ENCODE measurements at regions not wholly inside any gene's neighbourhood (a gene's known extent, or its start where the extent isn't known, plus 50 kb on each side); places are given as distances from the start of the nearest gene placed in this dataset.

GRCh38 chr3:25906132-25906906 is 116.4 kb downstream of the OXSM start:
- no peaks in the 10 kb centered on the region for H3K4me1 ChIP-seq (ENCODE audit: insufficient read depth, low read length)
- WGBS (ENCODE audit: low lambda C conversion rate): under 1% methylated on average over 4 of the region's 4 CpGs
- no peak overlapping the region for H3K9ac ChIP-seq (ENCODE audit: insufficient read depth, low read depth, low read length)
- H2AFZ ChIP-seq (ENCODE audit: low read length): no peak overlapping the region
- intact Hi-C loops (cut with micrococcal nuclease; ENCODE audit: unreplicated experiment): no loop called here
- ChIA-PET CTCF (ENCODE audit: low intra/inter-chr PET ratio, low total read pairs) (no interaction called here), POLR2A (no interaction called here)
- in situ Hi-C loops (cut with HindIII; ENCODE audit: extremely low pct_ligation_motif_present, low pct_unique_long_range_greater_than_20kb): no loop called here
- FAIRE-seq (no peak), ATAC-seq (no peak), DNase-seq (ENCODE audit: low spot score) (no peak)
- no peaks in the 10 kb centered on the region for H3K9me3 ChIP-seq (ENCODE audit: low read length)
- TF ChIP-seq MAFK (conservative IDR thresholded peaks at IDR 0.05 in 1 of 2, IDR thresholded peaks at IDR 0.05 in 1 of 2; ENCODE audit: low read length in 2 of 2) (peak; percentile 83 to 92), ZSCAN31 (CRISPR knock-in tag; IDR thresholded peaks at IDR 0.05; ENCODE audit: low read depth) (no peak), ZBTB42 (CRISPR knock-in tag; IDR thresholded peaks at IDR 0.05) (no peak), MAFF (IDR thresholded peaks at IDR 0.05; ENCODE audit: low read depth, low read length) (peak; percentile 89)
- no peaks in the 10 kb centered on the region for H3K79me2 ChIP-seq (ENCODE audit: insufficient read depth, low read length)
- H3K4me3 ChIP-seq (replicated peaks in 1 of 3; ENCODE audit: insufficient read depth in 1 of 3, low read depth in 2 of 3, low read length in 3 of 3): no peak overlapping the region
- no peaks in the 10 kb centered on the region for H3K36me3 ChIP-seq (replicated peaks in 1 of 2; ENCODE audit: control insufficient read depth in 1 of 2, insufficient read depth in 2 of 2, low read length in 2 of 2)
- BruUV-seq (replicated peaks): no TSS peak
- no peaks in the 10 kb centered on the region for H3K27me3 ChIP-seq (ENCODE audit: control insufficient read depth in 1 of 2, insufficient read depth in 2 of 2, low read length in 2 of 2)
- H3K27ac ChIP-seq (ENCODE audit: extremely low read length, insufficient read depth, low read length): no peak overlapping the region
- no peak overlapping the region for H3K4me2 ChIP-seq (ENCODE audit: low read depth, low read length)
- no peaks in the 10 kb centered on the region for H4K20me1 ChIP-seq (ENCODE audit: insufficient read depth, low read length)

DNA sequence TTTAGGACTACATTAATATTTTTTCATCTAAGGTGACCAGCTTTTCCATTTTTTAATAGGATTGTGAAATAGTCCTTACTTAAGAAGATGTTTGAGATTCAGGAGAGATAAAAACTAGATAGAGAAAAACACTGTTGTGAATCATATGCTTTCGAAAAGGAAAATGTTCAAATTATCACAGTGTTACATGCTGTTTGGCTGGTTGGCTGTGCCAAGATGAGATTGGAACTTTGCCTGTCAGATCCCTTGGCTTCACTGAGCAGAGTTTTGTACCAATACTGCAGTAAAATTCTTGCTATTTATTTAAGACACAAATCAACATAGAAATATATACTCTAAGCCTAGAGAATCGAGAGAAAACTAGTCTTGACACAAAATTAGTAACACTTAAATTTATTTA is 117.2 kb downstream of the OXSM start:
- no TSS peak for BruUV-seq (replicated peaks)

More for the DNA sequence above, 117.2 kb downstream of the OXSM start:
- CTCF ChIA-PET (ENCODE audit: low intra/inter-chr PET ratio, low total read pairs): no interaction called here
- Histone ChIP-seq H3K4me1 (ENCODE audit: insufficient read depth, low read length) (no peaks in the 10 kb centered on the region), H3K27ac (ENCODE audit: extremely low read length, insufficient read depth, low read length) (no peak overlapping the region), H3K27me3 (ENCODE audit: control insufficient read depth in 1 of 2, insufficient read depth in 2 of 2, low read length in 2 of 2) (no peaks in the 10 kb centered on the region), H3K4me3 (replicated peaks in 1 of 3; ENCODE audit: insufficient read depth in 1 of 3, low read depth in 2 of 3, low read length in 3 of 3) (no peak overlapping the region), H2AFZ (ENCODE audit: low read length) (no peak overlapping the region), H4K20me1 (ENCODE audit: insufficient read depth, low read length) (no peaks in the 10 kb centered on the region), H3K4me2 (ENCODE audit: low read depth, low read length) (no peak overlapping the region), H3K36me3 (replicated peaks in 1 of 2; ENCODE audit: control insufficient read depth in 1 of 2, insufficient read depth in 2 of 2, low read length in 2 of 2) (no peaks in the 10 kb centered on the region), H3K79me2 (ENCODE audit: insufficient read depth, low read length) (no peaks in the 10 kb centered on the region), H3K9ac (ENCODE audit: insufficient read depth, low read depth, low read length) (no peak overlapping the region), H3K9me3 (ENCODE audit: low read length) (no peaks in the 10 kb centered on the region)
- TF ChIP-seq TBL1XR1 (IDR thresholded peaks at IDR 0.05; ENCODE audit: borderline replicate concordance, low read length, partially characterized antibody) (no peak), MED13 (CRISPR knock-in tag; IDR thresholded peaks at IDR 0.05) (no peak), ZNF83 (CRISPR knock-in tag; IDR thresholded peaks at IDR 0.05; ENCODE audit: borderline replicate concordance) (no peak), HNRNPL (IDR thresholded peaks at IDR 0.05; ENCODE audit: low read depth, low read length) (no peak), ZNF558 (CRISPR knock-in tag; IDR thresholded peaks at IDR 0.05; ENCODE audit: borderline replicate concordance) (no peak), ZNF598 (CRISPR knock-in tag; IDR thresholded peaks at IDR 0.05; ENCODE audit: borderline replicate concordance) (no peak), HES4 (CRISPR knock-in tag; IDR thresholded peaks at IDR 0.05; ENCODE audit: borderline replicate concordance) (no peak)
- POLR2A ChIA-PET: no interaction called here
- intact Hi-C loops (cut with micrococcal nuclease; ENCODE audit: unreplicated experiment): no loop called here
- in situ Hi-C loops (cut with HindIII; ENCODE audit: extremely low pct_ligation_motif_present, low pct_unique_long_range_greater_than_20kb): no loop called here
- DNase-seq (ENCODE audit: low spot score) (no peak), FAIRE-seq (no peak), ATAC-seq (no peak)
- WGBS (ENCODE audit: low lambda C conversion rate): 0% methylated on average over 2 of the region's 2 CpGs

Measured in HepG2 (cell line).